Mesenchymal stem cell (in vitro differentiated cells and primary cell): ENCODE measurements at regions not wholly inside any gene's neighbourhood (a gene's known extent, or its start where the extent isn't known, plus 50 kb on each side); places are given as distances from the start of the nearest gene placed in this dataset.
A peak's percentile ranks its signal among the peaks of the same experiment; 100 is the strongest.

Experiments
- DNase-seq: peaks from one replicate; pipeline ENCODE4 v3.0.0-alpha.2; 2013
- H2AFZ ChIP-seq: one replicate; pipeline ENCODE4 v1.6.1; 2013; ENCODE audit warnings: low read depth, mild to moderate bottlenecking, control low read depth, inconsistent platforms, low read length, moderate library complexity
- H2AK5ac ChIP-seq: 2 replicates; pipeline ENCODE4 v1.6.1; 2013; ENCODE audit warnings: low read length, moderate library complexity, mild to moderate bottlenecking, inconsistent platforms; ENCODE audit not compliant: severe bottlenecking
- H2BK120ac ChIP-seq: one replicate; pipeline ENCODE4 v1.6.1; 2013; ENCODE audit warnings: low read depth, mild to moderate bottlenecking, inconsistent platforms, low read length, moderate library complexity
- H2BK12ac ChIP-seq, 2 experiments: one replicate each; pipeline ENCODE4 v1.6.1; 2013; ENCODE audit warnings: inconsistent platforms in 2 of 2, low read length in 2 of 2, mild to moderate bottlenecking in 2 of 2, moderate library complexity in 2 of 2, control low read depth in 1 of 2
- H2BK15ac ChIP-seq: one replicate; pipeline ENCODE4 v1.6.1; 2013; ENCODE audit warnings: mild to moderate bottlenecking, low read depth, inconsistent platforms; ENCODE audit not compliant: poor library complexity, severe bottlenecking
- H2BK5ac ChIP-seq: 2 replicates; pipeline ENCODE4 v1.6.1; 2013; ENCODE audit warnings: low read depth, mild to moderate bottlenecking, low read length, control low read depth, inconsistent platforms; ENCODE audit not compliant: poor library complexity, severe bottlenecking
- H3K14ac ChIP-seq, 2 experiments: one replicate each; pipeline ENCODE4 v1.6.1; 2013; ENCODE audit warnings: inconsistent platforms in 2 of 2, low read length in 2 of 2, control low read depth in 1 of 2, mild to moderate bottlenecking in 1 of 2, moderate library complexity in 1 of 2
- H3K18ac ChIP-seq, 2 experiments: one replicate each; pipeline ENCODE4 v1.6.1; 2013; ENCODE audit warnings: inconsistent platforms in 2 of 2, low read length in 2 of 2, control low read depth in 1 of 2, low read depth in 1 of 2, mild to moderate bottlenecking in 1 of 2
- H3K23ac ChIP-seq, 2 experiments: one replicate each; pipeline ENCODE4 v1.6.1; 2013; ENCODE audit warnings: inconsistent platforms in 2 of 2, low read length in 2 of 2, mild to moderate bottlenecking in 2 of 2, moderate library complexity in 2 of 2, control low read depth in 1 of 2
- H3K27ac ChIP-seq: 2 replicates; pipeline ENCODE4 v1.5.1; 2013; ENCODE audit warnings: mild to moderate bottlenecking, moderate library complexity, low read length, control low read depth, inconsistent platforms; ENCODE audit not compliant: poor library complexity, severe bottlenecking
- H3K27me3 ChIP-seq, 2 experiments: 2 replicates each; pipeline versions ENCODE4 v1.6.1 to v1.7.0; 2013; ENCODE audit warnings: low read length in 2 of 2, mild to moderate bottlenecking in 2 of 2, moderate library complexity in 2 of 2, control low read depth in 1 of 2, inconsistent platforms in 1 of 2; ENCODE audit not compliant: control insufficient read depth in 1 of 2, insufficient read depth in 1 of 2
- H3K36me3 ChIP-seq, 2 experiments: 2 replicates each; pipeline versions ENCODE4 v1.6.1 to v1.7.0; 2013; ENCODE audit warnings: low read length in 2 of 2, control low read depth in 1 of 2, inconsistent platforms in 1 of 2, low read depth in 1 of 2, mild to moderate bottlenecking in 1 of 2; ENCODE audit not compliant: insufficient read depth in 2 of 2, control insufficient read depth in 1 of 2
- H3K4ac ChIP-seq, 2 experiments: one replicate each; pipeline ENCODE4 v1.6.1; 2013; ENCODE audit warnings: inconsistent platforms in 2 of 2, low read length in 2 of 2, mild to moderate bottlenecking in 2 of 2, moderate library complexity in 2 of 2, control low read depth in 1 of 2, low read depth in 1 of 2
- H3K4me1 ChIP-seq: 2 replicates; pipeline ENCODE4 v1.6.1; 2013; ENCODE audit warnings: low read depth, low read length, control low read depth; ENCODE audit not compliant: control insufficient read depth, insufficient read depth
- H3K4me2 ChIP-seq: 2 replicates; pipeline ENCODE4 v1.6.1; 2013; ENCODE audit warnings: low read length, mild to moderate bottlenecking, inconsistent platforms; ENCODE audit not compliant: poor library complexity, severe bottlenecking
- H3K4me3 ChIP-seq, 2 experiments: 2 replicates each; pipeline versions ENCODE4 v1.5.1 to v1.7.0; 2013; ENCODE audit warnings: low read length in 2 of 2, mild to moderate bottlenecking in 2 of 2, control low read depth in 1 of 2, low read depth in 1 of 2; ENCODE audit not compliant: insufficient read depth in 1 of 2
- H3K79me1 ChIP-seq: replicated peaks from 2 replicates; pipeline ENCODE4 v1.6.1; 2013; ENCODE audit warnings: mild to moderate bottlenecking, control low read depth, low read length, inconsistent platforms; ENCODE audit not compliant: poor library complexity, severe bottlenecking
- H3K9ac ChIP-seq: 2 replicates; pipeline ENCODE4 v1.7.0; 2013; ENCODE audit warnings: mild to moderate bottlenecking, low read length, moderate library complexity
- H3K9me3 ChIP-seq: 2 replicates; pipeline ENCODE4 v1.7.0; 2013; ENCODE audit warnings: mild to moderate bottlenecking, low read length; ENCODE audit not compliant: control insufficient read depth
- H4K8ac ChIP-seq: one replicate; pipeline ENCODE4 v1.6.1; 2013; ENCODE audit warnings: inconsistent platforms, mild to moderate bottlenecking, low read length, moderate library complexity
- H4K91ac ChIP-seq: one replicate; pipeline ENCODE4 v1.6.1; 2013; ENCODE audit warnings: mild to moderate bottlenecking, low read length, inconsistent platforms
- WGBS: methylation state at CpG from one replicate; pipeline ENCODE4 v1.1.7; 2013; ENCODE audit warnings: mixed read lengths; 5-methylcytosine and 5-hydroxymethylcytosine counted together

GRCh38 chr16:14365200-14365851 lies 264.7 kb downstream of the PARN start:
- H2BK12ac ChIP-seq = no peak overlapping the region
- no peak overlapping the region for H2BK15ac ChIP-seq
- H3K36me3 ChIP-seq = no peaks in the 10 kb centered on the region
- DNase-seq = no peak
- no peak overlapping the region for H3K18ac ChIP-seq
- H3K4me1 ChIP-seq = peaks cover 24% of the 10 kb centered on the region
- no peak overlapping the region for H2BK120ac ChIP-seq
- H3K27ac ChIP-seq = peak overlapping the region; percentile 86
- WGBS = 94% methylated on average over 12 of the region's 13 CpGs
- no peak overlapping the region for H4K8ac ChIP-seq
- H3K14ac ChIP-seq = no peak overlapping the region
- H2AFZ ChIP-seq = no peak overlapping the region
- H3K9ac ChIP-seq = no peak overlapping the region
- H3K79me1 ChIP-seq = no peaks in the 10 kb centered on the region
- H4K91ac ChIP-seq = no peak overlapping the region
- peak overlapping the region; percentile 90 for H2AK5ac ChIP-seq
- H3K4me3 ChIP-seq = no peak overlapping the region
- H2BK5ac ChIP-seq = no peak overlapping the region
- H3K9me3 ChIP-seq = no peaks in the 10 kb centered on the region
- no peaks in the 10 kb centered on the region for H3K27me3 ChIP-seq
- no peak overlapping the region for H3K4ac ChIP-seq
- H3K4me2 ChIP-seq = no peak overlapping the region
- H3K23ac ChIP-seq = no peak overlapping the region

GRCh38 chr16:14364386-14365199 lies 265.5 kb downstream of the PARN start:
- H3K18ac ChIP-seq = no peak overlapping the region
- no peak overlapping the region for H3K23ac ChIP-seq
- H3K27ac ChIP-seq = peak overlapping the region; percentile 86
- H4K8ac ChIP-seq = no peak overlapping the region
- no peak overlapping the region for H2BK120ac ChIP-seq
- H3K27me3 ChIP-seq = no peaks in the 10 kb centered on the region
- peak overlapping the region; percentile 56 for H3K4me2 ChIP-seq
- no peak overlapping the region for H3K4ac ChIP-seq
- H2BK5ac ChIP-seq = peak overlapping the region; percentile 75
- peak overlapping the region; percentile 90 for H2AK5ac ChIP-seq
- H3K4me3 ChIP-seq = peak overlapping the region in 1 of 2 experiments; percentile 61
- H2AFZ ChIP-seq = no peak overlapping the region
- DNase-seq = peak; percentile 65
- H3K14ac ChIP-seq = no peak overlapping the region
- no peak overlapping the region for H4K91ac ChIP-seq
- no peak overlapping the region for H2BK12ac ChIP-seq
- no peaks in the 10 kb centered on the region for H3K79me1 ChIP-seq
- H3K4me1 ChIP-seq = peaks cover 24% of the 10 kb centered on the region
- no peaks in the 10 kb centered on the region for H3K9me3 ChIP-seq
- H3K9ac ChIP-seq = peak overlapping the region; percentile 34
- no peaks in the 10 kb centered on the region for H3K36me3 ChIP-seq
- 73% methylated on average over 29 of the region's 29 CpGs for WGBS
- no peak overlapping the region for H2BK15ac ChIP-seq

- Histone ChIP-seq H3K4me2 (peak overlapping the region; percentile 56), H2BK15ac (no peak overlapping the region), H3K9me3 (no peaks in the 10 kb centered on the region), H3K4ac (no peak overlapping the region), H2BK12ac (no peak overlapping the region), H3K36me3 (no peaks in the 10 kb centered on the region), H4K8ac (no peak overlapping the region), H2AK5ac (no peak overlapping the region), H2BK5ac (no peak overlapping the region), H3K79me1 (no peaks in the 10 kb centered on the region), H3K27me3 (peaks cover 0 to 5% of the 10 kb centered on the region in 2 experiments), H4K91ac (no peak overlapping the region), H2AFZ (no peak overlapping the region), H3K4me1 (peaks cover 24% of the 10 kb centered on the region), H3K14ac (no peak overlapping the region), H3K9ac (peak overlapping the region; percentile 34), H3K4me3 (peak overlapping the region in 1 of 2 experiments; percentile 61), H2BK120ac (no peak overlapping the region), H3K23ac (no peak overlapping the region), H3K27ac (peak overlapping the region; percentile 83), H3K18ac (no peak overlapping the region)
- WGBS = 85% methylated on average over 4 of the region's 4 CpGs
- no peak for DNase-seq
Observed at GRCh38 chr16:14364112-14364385, 266.0 kb downstream of the PARN start.

- Histone ChIP-seq H3K79me1 (no peaks in the 10 kb centered on the region), H2AFZ (no peak overlapping the region), H3K9ac (peak overlapping the region; percentile 77), H3K4ac (no peak overlapping the region), H3K14ac (no peak overlapping the region), H2BK12ac (no peak overlapping the region), H2BK120ac (no peak overlapping the region), H3K23ac (no peak overlapping the region), H4K8ac (no peak overlapping the region), H3K9me3 (no peaks in the 10 kb centered on the region), H3K18ac (no peak overlapping the region), H2BK15ac (no peak overlapping the region), H3K36me3 (no peaks in the 10 kb centered on the region), H3K4me2 (no peak overlapping the region), H3K27me3 (peaks cover 0 to 8% of the 10 kb centered on the region in 2 experiments), H3K4me1 (peaks cover 24% of the 10 kb centered on the region), H3K4me3 (peak overlapping the region in 1 of 2 experiments; percentile 75), H3K27ac (no peak overlapping the region), H2BK5ac (no peak overlapping the region), H2AK5ac (peak overlapping the region; percentile 88), H4K91ac (no peak overlapping the region)
- 79% methylated on average over 20 of the region's 20 CpGs for WGBS
- DNase-seq = no peak
Observed at GRCh38 chr16:14362774-14363371, 267.2 kb downstream of the PARN start.
